Ectodermal cell (in vitro differentiated cells): ENCODE measurements at regions not wholly inside any gene's neighbourhood (a gene's known extent, or its start where the extent isn't known, plus 50 kb on each side); places are given as distances from the start of the nearest gene placed in this dataset.

Experiments
- H3K27ac ChIP-seq: 2 replicates; pipeline ENCODE4 v1.7.0; 2013; ENCODE audit warnings: mild to moderate bottlenecking, low read depth, low read length; ENCODE audit not compliant: insufficient read depth, poor library complexity, severe bottlenecking
- H3K27me3 ChIP-seq: 2 replicates; pipeline ENCODE4 v1.7.0; 2013; ENCODE audit warnings: mild to moderate bottlenecking, low read length; ENCODE audit not compliant: insufficient read depth, control insufficient read depth, poor library complexity, severe bottlenecking
- H3K36me3 ChIP-seq: one replicate; pipeline ENCODE4 v1.7.0; 2013; ENCODE audit warnings: low read length; ENCODE audit not compliant: control insufficient read depth, insufficient read depth
- H3K4me1 ChIP-seq: one replicate; pipeline ENCODE4 v1.7.0; 2013; ENCODE audit warnings: low read length; ENCODE audit not compliant: control insufficient read depth, insufficient read depth
- H3K4me3 ChIP-seq: 2 replicates; pipeline ENCODE4 v1.7.0; 2013; ENCODE audit warnings: low read depth, low read length, control low read depth; ENCODE audit not compliant: insufficient read depth
- H3K9me3 ChIP-seq: 2 replicates; pipeline ENCODE4 v1.7.0; 2013; ENCODE audit warnings: mild to moderate bottlenecking, low read length, moderate library complexity; ENCODE audit not compliant: control insufficient read depth
- WGBS, 2 experiments: methylation state at CpG; one replicate each; pipeline ENCODE4 v1.1.7; 2013; ENCODE audit warnings: missing lambda C conversion rate in 2 of 2; 5-methylcytosine and 5-hydroxymethylcytosine counted together

GRCh38 chr9:13878241-13878711, 435.7 kb downstream of the NFIB start:
- no peaks in the 10 kb centered on the region for H3K27me3 ChIP-seq
- no peaks in the 10 kb centered on the region for H3K36me3 ChIP-seq
- 96% methylated on average over 2 of the region's 3 CpGs; no CpG with 5 or more reads in 1 of the 2 experiments for WGBS, 2 experiments
- no peaks in the 10 kb centered on the region for H3K4me1 ChIP-seq
- no peaks in the 10 kb centered on the region for H3K9me3 ChIP-seq
- H3K4me3 ChIP-seq = no peak overlapping the region
- no peak overlapping the region for H3K27ac ChIP-seq

GRCh38 chr9:13876741-13877140, 437.2 kb downstream of the NFIB start:
- no peak overlapping the region for H3K4me3 ChIP-seq
- no peaks in the 10 kb centered on the region for H3K9me3 ChIP-seq
- H3K36me3 ChIP-seq = no peaks in the 10 kb centered on the region
- no peaks in the 10 kb centered on the region for H3K4me1 ChIP-seq
- no peaks in the 10 kb centered on the region for H3K27me3 ChIP-seq
- H3K27ac ChIP-seq = no peak overlapping the region
- WGBS, 2 experiments = no CpG with 5 or more reads among the region's 1 CpG

- no peaks in the 10 kb centered on the region for H3K36me3 ChIP-seq
- no peaks in the 10 kb centered on the region for H3K9me3 ChIP-seq
- H3K27me3 ChIP-seq = no peaks in the 10 kb centered on the region
- no peaks in the 10 kb centered on the region for H3K4me1 ChIP-seq
- no peak overlapping the region for H3K27ac ChIP-seq
- no peak overlapping the region for H3K4me3 ChIP-seq
- 84 to 100% methylated on average over 2 to 3 of the region's 3 CpGs for WGBS, 2 experiments
Measured at GRCh38 chr9:13873203-13873602, 440.7 kb downstream of the NFIB start.

GRCh38 chr9:13868336-13868735, 445.6 kb downstream of the NFIB start:
- H3K4me1 ChIP-seq = no peaks in the 10 kb centered on the region
- 78 to 99% methylated on average over 1 to 4 of the region's 4 CpGs for WGBS, 2 experiments

GRCh38 chr9:13865869-13866268, 448.1 kb downstream of the NFIB start:
- Histone ChIP-seq H3K27ac (no peak overlapping the region), H3K27me3 (no peaks in the 10 kb centered on the region), H3K4me1 (no peaks in the 10 kb centered on the region), H3K36me3 (no peaks in the 10 kb centered on the region), H3K9me3 (no peaks in the 10 kb centered on the region), H3K4me3 (no peak overlapping the region)
- WGBS, 2 experiments = 80 to 88% methylated on average over 1 of the region's 1 CpG

More at GRCh38 chr9:13868336-13868735, 445.6 kb downstream of the NFIB start:
- no peaks in the 10 kb centered on the region for H3K9me3 ChIP-seq
- no peaks in the 10 kb centered on the region for H3K36me3 ChIP-seq
- no peak overlapping the region for H3K4me3 ChIP-seq
- no peaks in the 10 kb centered on the region for H3K27me3 ChIP-seq
- H3K27ac ChIP-seq = no peak overlapping the region

GRCh38 chr9:13863112-13863511, 450.8 kb downstream of the NFIB start:
- no peaks in the 10 kb centered on the region for H3K36me3 ChIP-seq
- H3K27me3 ChIP-seq = no peaks in the 10 kb centered on the region
- no peaks in the 10 kb centered on the region for H3K9me3 ChIP-seq
- H3K4me1 ChIP-seq = no peaks in the 10 kb centered on the region
- no peak overlapping the region for H3K4me3 ChIP-seq
- WGBS, 2 experiments = 85 to 86% methylated on average over 1 of the region's 1 CpG
- no peak overlapping the region for H3K27ac ChIP-seq

GRCh38 chr9:13862654-13863053, 451.3 kb downstream of the NFIB start:
- H3K36me3 ChIP-seq = no peaks in the 10 kb centered on the region
- no peaks in the 10 kb centered on the region for H3K9me3 ChIP-seq
- no peak overlapping the region for H3K27ac ChIP-seq
- H3K4me1 ChIP-seq = no peaks in the 10 kb centered on the region
- no peak overlapping the region for H3K4me3 ChIP-seq
- H3K27me3 ChIP-seq = no peaks in the 10 kb centered on the region

- no peaks in the 10 kb centered on the region for H3K4me1 ChIP-seq
- 49 to 67% methylated on average over 3 of the region's 3 CpGs for WGBS, 2 experiments
Measured at GRCh38 chr9:13860946-13861640, 452.8 kb downstream of the NFIB start.

GRCh38 chr9:13860019-13860418, 453.9 kb downstream of the NFIB start:
- 95 to 96% methylated on average over 5 of the region's 5 CpGs for WGBS, 2 experiments
- Histone ChIP-seq H3K9me3 (no peaks in the 10 kb centered on the region), H3K27me3 (no peaks in the 10 kb centered on the region), H3K36me3 (no peaks in the 10 kb centered on the region), H3K27ac (no peak overlapping the region), H3K4me1 (no peaks in the 10 kb centered on the region), H3K4me3 (no peak overlapping the region)

More at GRCh38 chr9:13860946-13861640, 452.8 kb downstream of the NFIB start:
- H3K36me3 ChIP-seq = no peaks in the 10 kb centered on the region
- H3K9me3 ChIP-seq = no peaks in the 10 kb centered on the region
- no peak overlapping the region for H3K27ac ChIP-seq
- no peaks in the 10 kb centered on the region for H3K27me3 ChIP-seq
- no peak overlapping the region for H3K4me3 ChIP-seq

GRCh38 chr9:13857521-13857920, 456.4 kb downstream of the NFIB start:
- H3K4me1 ChIP-seq = no peaks in the 10 kb centered on the region
- H3K27ac ChIP-seq = no peak overlapping the region
- H3K9me3 ChIP-seq = no peaks in the 10 kb centered on the region
- H3K27me3 ChIP-seq = no peaks in the 10 kb centered on the region
- no peaks in the 10 kb centered on the region for H3K36me3 ChIP-seq
- no peak overlapping the region for H3K4me3 ChIP-seq
